GM12873 (cell line): ENCODE measurements at regions not wholly inside any gene's neighbourhood (a gene's known extent, or its start where the extent isn't known, plus 50 kb on each side); places are given as distances from the start of the nearest gene placed in this dataset.

Experiments
- TF ChIP-seq, protein P1 (sequence below): IDR thresholded peaks from 2 replicates; pipeline ENCODE4 v1.5.1; 2012; ENCODE audit warnings: low read depth, mild to moderate bottlenecking, moderate library complexity, low read length, control low read depth; ENCODE audit not compliant: insufficient read depth; ENCODE audit errors: missing control alignments

DNA sequence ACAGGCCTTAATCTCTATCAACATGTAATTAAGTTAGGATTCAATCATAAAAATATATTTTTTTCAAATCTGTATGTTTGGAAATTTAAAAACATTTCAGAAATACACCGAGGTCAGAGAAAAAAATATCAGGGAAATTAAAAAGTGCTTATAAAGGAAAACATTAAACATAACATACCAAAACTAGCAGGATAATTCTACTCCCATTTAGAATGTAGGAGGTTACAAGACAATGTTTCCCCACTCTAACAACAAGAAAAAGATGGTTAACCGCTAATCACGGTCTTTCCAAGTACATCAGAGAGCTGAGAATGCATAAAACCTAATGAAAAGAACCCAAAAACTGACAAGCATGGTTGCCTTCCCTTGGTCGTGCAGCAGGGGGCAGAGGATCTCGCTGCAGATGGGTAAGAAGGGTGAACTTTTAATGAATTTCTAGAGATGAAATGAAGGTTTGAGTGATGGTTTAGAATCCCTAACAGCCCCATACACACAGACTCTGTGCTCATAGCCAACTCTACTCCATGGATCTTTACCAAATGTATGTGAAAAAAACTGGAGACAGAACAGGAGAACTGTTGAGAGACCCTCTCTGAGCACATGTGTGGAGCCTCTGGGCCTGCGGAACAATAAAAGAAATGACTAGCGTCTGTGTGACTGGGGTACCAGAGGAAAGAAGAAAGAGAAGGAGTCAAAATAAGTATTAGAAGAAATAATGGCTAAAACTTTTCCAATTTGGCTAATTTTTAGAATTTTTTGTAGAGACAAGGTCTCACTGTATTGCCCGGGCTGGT is 51.3 kb upstream of the LSM14A start:
- TF ChIP-seq, protein P1, sequence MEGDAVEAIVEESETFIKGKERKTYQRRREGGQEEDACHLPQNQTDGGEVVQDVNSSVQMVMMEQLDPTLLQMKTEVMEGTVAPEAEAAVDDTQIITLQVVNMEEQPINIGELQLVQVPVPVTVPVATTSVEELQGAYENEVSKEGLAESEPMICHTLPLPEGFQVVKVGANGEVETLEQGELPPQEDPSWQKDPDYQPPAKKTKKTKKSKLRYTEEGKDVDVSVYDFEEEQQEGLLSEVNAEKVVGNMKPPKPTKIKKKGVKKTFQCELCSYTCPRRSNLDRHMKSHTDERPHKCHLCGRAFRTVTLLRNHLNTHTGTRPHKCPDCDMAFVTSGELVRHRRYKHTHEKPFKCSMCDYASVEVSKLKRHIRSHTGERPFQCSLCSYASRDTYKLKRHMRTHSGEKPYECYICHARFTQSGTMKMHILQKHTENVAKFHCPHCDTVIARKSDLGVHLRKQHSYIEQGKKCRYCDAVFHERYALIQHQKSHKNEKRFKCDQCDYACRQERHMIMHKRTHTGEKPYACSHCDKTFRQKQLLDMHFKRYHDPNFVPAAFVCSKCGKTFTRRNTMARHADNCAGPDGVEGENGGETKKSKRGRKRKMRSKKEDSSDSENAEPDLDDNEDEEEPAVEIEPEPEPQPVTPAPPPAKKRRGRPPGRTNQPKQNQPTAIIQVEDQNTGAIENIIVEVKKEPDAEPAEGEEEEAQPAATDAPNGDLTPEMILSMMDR, result peak; percentile 83
